Tibial artery (tissue), 4 donors: ENCODE measurements at regions not wholly inside any gene's neighbourhood (a gene's known extent, or its start where the extent isn't known, plus 50 kb on each side); places are given as distances from the start of the nearest gene placed in this dataset.
A peak's percentile ranks its signal among the peaks of the same experiment; 100 is the strongest.

Experiments used
- DNase-seq, 2 donors: peaks; one replicate each; pipeline ENCODE4 v3.0.0-alpha.2; 2019
- H3K27ac ChIP-seq, 2 donors: fragments of 200-600 bp; sonication (generic) in 1 of 2; 1 replicate in 1 of 2; 2 replicates in 1 of 2; pipeline ENCODE4 v1.5.1; 2018 to 2019; ENCODE audit warnings: mild to moderate bottlenecking in 1 of 2
- H3K27me3 ChIP-seq, 2 donors: fragments of 200-600 bp; sonication (generic) in 1 of 2; one replicate each; pipeline versions ENCODE4 v1.5.1 to v1.6.0; 2016 to 2019
- H3K36me3 ChIP-seq, 3 donors: fragments of 200-600 bp; sonication (generic) in 2 of 3; one replicate each; pipeline ENCODE4 v1.5.1; 2016 to 2019; ENCODE audit warnings: mild to moderate bottlenecking in 2 of 3
- H3K4me1 ChIP-seq, 4 donors: fragments of 200-600 bp; sonication (generic) in 2 of 4; 1 replicate in 3 of 4; 2 replicates in 1 of 4; pipeline ENCODE4 v1.5.1; 2016 to 2019
- H3K4me3 ChIP-seq, 2 donors: fragments of 200-600 bp; sonication (generic) in 1 of 2; 1 replicate in 1 of 2; 2 replicates in 1 of 2; pipeline ENCODE4 v1.5.1; 2018 to 2019; ENCODE audit warnings: mild to moderate bottlenecking in 2 of 2
- H3K9me3 ChIP-seq, 3 donors: fragments of 200-600 bp; sonication (generic) in 1 of 3; one replicate each; pipeline ENCODE4 v1.5.1; 2016 to 2019
- intact Hi-C: fragments of 100-400 bp; cut with DNase I; formaldehyde crosslinking; loops from one replicate; pipeline ENCODE4 v1.15.0; 2023; ENCODE audit warnings: low total_unique reads
- TF ChIP-seq, protein P1 (sequence below), 2 experiments: fragments of 200-600 bp in 1 of 2; fragments of 450-650 bp in 1 of 2; IDR thresholded peaks; one replicate each; pipeline ENCODE4 v1.5.1; 2017 to 2019; ENCODE audit warnings: antibody characterized with exemption in 2 of 2, mild to moderate bottlenecking in 1 of 2, moderate library complexity in 1 of 2

DNA sequence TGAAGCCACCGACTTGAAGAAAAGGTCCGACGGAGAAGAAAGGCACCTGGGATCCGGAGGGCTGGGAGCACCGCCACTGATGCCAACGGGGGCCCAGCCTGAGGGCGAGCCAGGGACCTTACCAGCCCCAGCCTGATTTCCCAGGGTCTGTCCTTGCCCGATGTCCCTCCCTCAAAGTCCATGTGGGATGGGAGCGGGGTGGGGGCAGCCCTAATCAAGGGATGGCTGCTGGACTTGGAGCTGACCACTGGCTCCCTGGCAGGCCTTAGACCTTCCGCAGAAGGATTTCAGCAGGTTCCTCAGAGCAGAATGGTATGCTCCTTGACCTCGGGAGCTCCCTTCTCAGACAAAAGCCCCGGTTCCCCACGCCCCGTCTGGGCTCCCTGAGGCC is 99.6 kb downstream of the ZFP36L2 start:
- Histone ChIP-seq H3K4me1 (peaks cover 8 to 26% (median 22%) of the 10 kb centered on the region in 4 donors), H3K4me3 (no peak overlapping the region), H3K36me3 (no peaks in the 10 kb centered on the region), H3K27ac (no peak overlapping the region), H3K9me3 (no peaks in the 10 kb centered on the region), H3K27me3 (no peaks in the 10 kb centered on the region)
- intact Hi-C loops: no loop called here
- TF ChIP-seq, protein P1, sequence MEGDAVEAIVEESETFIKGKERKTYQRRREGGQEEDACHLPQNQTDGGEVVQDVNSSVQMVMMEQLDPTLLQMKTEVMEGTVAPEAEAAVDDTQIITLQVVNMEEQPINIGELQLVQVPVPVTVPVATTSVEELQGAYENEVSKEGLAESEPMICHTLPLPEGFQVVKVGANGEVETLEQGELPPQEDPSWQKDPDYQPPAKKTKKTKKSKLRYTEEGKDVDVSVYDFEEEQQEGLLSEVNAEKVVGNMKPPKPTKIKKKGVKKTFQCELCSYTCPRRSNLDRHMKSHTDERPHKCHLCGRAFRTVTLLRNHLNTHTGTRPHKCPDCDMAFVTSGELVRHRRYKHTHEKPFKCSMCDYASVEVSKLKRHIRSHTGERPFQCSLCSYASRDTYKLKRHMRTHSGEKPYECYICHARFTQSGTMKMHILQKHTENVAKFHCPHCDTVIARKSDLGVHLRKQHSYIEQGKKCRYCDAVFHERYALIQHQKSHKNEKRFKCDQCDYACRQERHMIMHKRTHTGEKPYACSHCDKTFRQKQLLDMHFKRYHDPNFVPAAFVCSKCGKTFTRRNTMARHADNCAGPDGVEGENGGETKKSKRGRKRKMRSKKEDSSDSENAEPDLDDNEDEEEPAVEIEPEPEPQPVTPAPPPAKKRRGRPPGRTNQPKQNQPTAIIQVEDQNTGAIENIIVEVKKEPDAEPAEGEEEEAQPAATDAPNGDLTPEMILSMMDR (IDR thresholded peaks at IDR 0.05): no peak
- no peak for DNase-seq

DNA sequence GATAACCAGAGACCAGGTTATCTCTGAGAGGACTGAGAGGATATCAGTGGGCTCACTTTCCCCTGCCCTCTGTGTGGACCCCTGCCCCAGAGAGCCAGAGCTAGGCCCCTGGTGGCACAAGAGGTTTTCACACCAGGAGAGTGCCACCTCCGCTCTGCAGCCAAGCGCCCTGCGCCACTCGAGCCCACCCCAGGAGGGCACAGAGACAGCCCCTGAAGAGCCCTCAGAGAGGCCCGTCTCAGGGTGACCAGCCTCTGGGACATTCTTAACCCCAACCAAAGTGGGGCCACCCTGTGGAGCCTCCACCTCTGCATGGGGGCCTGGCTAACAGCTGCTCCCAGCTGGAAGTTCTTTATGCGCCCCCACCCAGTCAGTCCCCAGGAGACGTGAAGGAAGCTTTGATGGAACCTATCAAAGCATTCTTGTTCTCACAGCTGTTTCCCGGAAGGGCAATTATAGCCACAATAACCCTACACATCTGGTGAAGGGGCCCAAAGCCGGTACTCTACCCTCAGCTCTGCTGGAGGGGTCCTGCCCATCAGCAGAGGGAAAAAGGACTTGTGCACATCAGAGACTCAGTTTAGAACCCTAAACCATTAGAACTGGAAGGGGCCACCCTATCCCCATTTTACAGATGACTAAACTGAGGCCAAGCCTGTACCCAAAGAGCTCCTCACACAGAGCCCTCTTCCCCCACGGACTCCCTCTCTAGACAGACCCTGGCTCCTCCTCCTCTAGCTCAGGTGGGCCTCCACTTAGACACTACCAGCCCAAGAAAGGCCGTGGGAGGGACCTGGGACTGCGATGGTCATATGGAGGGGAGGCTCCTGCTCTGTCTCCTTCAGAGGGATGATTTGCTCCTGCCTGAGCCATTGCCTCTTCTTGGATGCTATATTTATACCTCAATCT is 101.1 kb downstream of the ZFP36L2 start:
- TF ChIP-seq, protein P1 (IDR thresholded peaks at IDR 0.05): no peak
- Histone ChIP-seq H3K4me1 (peaks cover 3 to 12% (median 10%) of the 10 kb centered on the region in 4 donors), H3K27ac (no peak overlapping the region), H3K27me3 (no peaks in the 10 kb centered on the region), H3K9me3 (peaks cover 0 to under 1% (median 0%) of the 10 kb centered on the region in 3 donors), H3K4me3 (no peak overlapping the region), H3K36me3 (no peaks in the 10 kb centered on the region)
- peak in 1 of 2 donors; percentile 46 for DNase-seq
- intact Hi-C loops: no loop called here

DNA sequence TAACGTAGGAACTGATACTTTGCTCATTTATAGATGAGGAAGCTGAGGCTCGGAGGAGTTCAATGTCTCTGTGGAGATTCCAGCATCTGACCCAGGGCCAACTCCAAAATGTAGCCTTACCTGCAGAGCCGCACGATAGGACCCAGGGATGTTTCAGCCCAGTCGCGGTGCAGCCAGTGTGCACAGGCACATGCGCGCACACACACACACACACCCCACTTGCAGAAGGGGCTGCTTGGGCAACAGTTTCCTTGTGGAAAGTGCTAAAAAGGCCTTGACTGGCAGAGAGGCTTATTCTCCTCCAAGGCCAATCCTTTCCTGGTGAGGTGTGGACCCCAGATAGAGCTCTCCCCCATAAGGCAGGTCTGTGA is 101.7 kb downstream of the ZFP36L2 start:
- Histone ChIP-seq H3K9me3 (peaks cover 0 to 7% (median 2%) of the 10 kb centered on the region in 3 donors), H3K36me3 (no peaks in the 10 kb centered on the region), H3K27me3 (no peaks in the 10 kb centered on the region), H3K27ac (no peak overlapping the region), H3K4me3 (no peak overlapping the region), H3K4me1 (peaks cover 0 to 5% (median 3%) of the 10 kb centered on the region in 4 donors)
- DNase-seq: no peak
- TF ChIP-seq, protein P1 (IDR thresholded peaks at IDR 0.05): no peak
- intact Hi-C loops: no loop called here

DNA sequence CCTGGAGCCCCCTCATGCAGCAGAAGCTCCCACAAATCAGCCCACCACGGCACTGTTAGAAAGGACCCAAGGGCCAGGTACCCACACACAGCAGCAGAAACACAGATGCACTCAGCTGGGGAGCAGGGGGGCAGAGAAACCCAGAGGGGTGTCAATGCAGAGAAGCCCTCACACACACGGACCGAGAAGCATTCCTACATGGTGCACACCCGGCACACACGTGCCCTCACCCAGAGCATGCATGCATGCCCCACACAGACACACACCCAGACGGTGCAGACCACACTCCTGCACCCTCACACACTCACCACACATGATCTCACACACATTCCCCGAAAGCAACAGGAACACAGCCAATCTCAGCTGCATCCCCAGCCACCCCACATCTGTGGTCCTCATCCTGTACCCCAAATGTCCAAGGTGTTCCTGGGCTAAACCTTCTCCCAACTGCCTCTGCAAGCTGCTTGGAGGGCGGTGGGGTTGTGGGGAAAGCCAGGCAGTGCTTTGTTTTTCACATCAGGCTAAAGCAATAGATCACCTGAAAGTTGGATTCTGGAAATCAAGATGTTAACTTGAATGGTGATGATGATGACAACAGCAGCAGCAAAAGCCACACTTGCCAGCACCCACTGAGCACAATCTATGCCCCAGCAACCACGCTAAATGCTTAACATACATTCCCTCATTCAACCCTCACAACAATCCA is 102.3 kb downstream of the ZFP36L2 start:
- H3K27ac ChIP-seq: no peak overlapping the region
- H3K27me3 ChIP-seq: no peaks in the 10 kb centered on the region
- H3K4me1 ChIP-seq: no peaks in the 10 kb centered on the region
- no peak overlapping the region for H3K4me3 ChIP-seq
- TF ChIP-seq, protein P1 (IDR thresholded peaks at IDR 0.05): no peak
- peaks cover 2 to 13% (median 7%) of the 10 kb centered on the region in 3 donors for H3K9me3 ChIP-seq
- intact Hi-C loops: no loop called here
- DNase-seq: peak in 1 of 2 donors; percentile 48
- no peaks in the 10 kb centered on the region for H3K36me3 ChIP-seq

DNA sequence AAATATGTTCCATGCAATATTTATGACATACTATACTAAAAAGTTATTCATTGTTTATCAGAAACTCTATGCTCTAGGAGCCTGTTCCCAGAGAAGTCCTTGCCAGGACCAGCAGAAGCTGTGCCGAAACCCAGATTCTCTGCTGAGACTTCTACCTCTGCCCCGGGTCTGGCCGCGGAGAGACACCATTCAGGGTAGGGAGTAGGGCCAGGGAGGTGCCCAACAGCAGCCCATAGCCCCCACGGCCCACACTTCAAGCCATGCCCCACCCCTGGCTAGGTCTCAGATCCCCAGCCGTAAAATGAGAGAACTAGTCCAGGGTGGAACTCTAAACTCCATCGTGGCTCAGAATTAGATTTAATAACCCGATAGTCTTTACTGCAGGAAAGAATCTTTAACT is 102.9 kb downstream of the ZFP36L2 start:
- intact Hi-C loops: no loop called here
- no peaks in the 10 kb centered on the region for H3K36me3 ChIP-seq

More for the DNA sequence above, 102.9 kb downstream of the ZFP36L2 start:
- TF ChIP-seq, protein P1 (IDR thresholded peaks at IDR 0.05): no peak
- Histone ChIP-seq H3K27ac (no peak overlapping the region), H3K4me3 (no peak overlapping the region), H3K4me1 (no peaks in the 10 kb centered on the region), H3K27me3 (no peaks in the 10 kb centered on the region), H3K9me3 (peaks cover 3 to 18% (median 12%) of the 10 kb centered on the region in 3 donors)
- DNase-seq: peak in 1 of 2 donors; percentile 59
